Brain microvascular endothelial cell (primary cell): ENCODE measurements at regions not wholly inside any gene's neighbourhood (a gene's known extent, or its start where the extent isn't known, plus 50 kb on each side); places are given as distances from the start of the nearest gene placed in this dataset.

Source experiments
- DNase-seq: peaks from one replicate; pipeline ENCODE4 v3.0.0-alpha.2; 2020
- H3K27ac ChIP-seq: fragments of 250-450 bp; sonication (Bioruptor Pico); 2 replicates; pipeline ENCODE4 v1.5.1; 2020; ENCODE audit warnings: mild to moderate bottlenecking, moderate library complexity
- H3K27me3 ChIP-seq: fragments of 250-450 bp; sonication (Bioruptor Pico); replicated peaks from 2 replicates; pipeline ENCODE4 v1.5.1; 2020; ENCODE audit warnings: mild to moderate bottlenecking
- H3K36me3 ChIP-seq: fragments of 250-450 bp; sonication (Bioruptor Pico); replicated peaks from 2 replicates; pipeline ENCODE4 v1.5.1; 2020; ENCODE audit warnings: mild to moderate bottlenecking
- H3K4me3 ChIP-seq: 2 replicates; pipeline ENCODE4 v1.5.1; 2011; ENCODE audit warnings: low read depth, mild to moderate bottlenecking, control low read depth, low read length, moderate library complexity
- in situ Hi-C: cut with HindIII; loops from 2 replicates; pipeline ENCODE4 v1.10.0; 2017; ENCODE audit warnings: low sequenced_read_pairs, low pct_ligation_motif_present
- TF ChIP-seq, protein P1 (sequence below): IDR thresholded peaks from 2 replicates; pipeline ENCODE4 v1.5.1; 2011; ENCODE audit warnings: low read depth, mild to moderate bottlenecking, moderate library complexity, low read length, control low read depth, inconsistent platforms; ENCODE audit errors: missing control alignments

DNA sequence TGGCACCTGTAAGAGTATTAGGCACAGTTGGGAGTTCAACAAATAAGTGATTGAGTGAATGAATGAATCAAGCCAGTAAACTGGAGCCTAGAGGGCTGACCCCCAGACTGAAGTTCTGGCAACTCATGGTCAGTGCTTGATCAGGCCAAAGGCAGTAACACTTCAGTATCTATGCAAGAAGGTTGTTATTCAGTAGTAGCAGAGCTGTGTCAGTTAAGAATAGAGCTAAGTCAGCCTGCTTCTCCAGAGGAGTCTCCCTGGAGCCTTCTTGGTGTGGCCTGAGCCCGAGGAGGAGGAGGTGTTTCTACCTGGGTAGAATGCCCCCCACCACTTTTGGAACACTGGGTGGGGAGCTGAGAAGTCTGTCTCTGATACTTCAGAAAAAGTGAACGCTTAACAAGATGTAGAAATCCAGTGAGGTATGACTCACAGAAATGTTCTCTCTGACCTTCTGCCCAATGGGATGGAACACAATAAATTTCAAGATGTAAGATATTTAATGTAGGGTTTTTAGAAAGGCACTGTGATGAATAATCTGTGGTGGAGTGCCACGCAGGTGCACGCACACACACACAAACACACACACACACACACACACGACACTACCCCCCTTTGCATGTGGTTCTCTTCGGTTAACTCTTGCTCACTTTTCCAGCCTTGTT, 219.9 kb downstream of the HIPK3 start:
- TF ChIP-seq, protein P1, sequence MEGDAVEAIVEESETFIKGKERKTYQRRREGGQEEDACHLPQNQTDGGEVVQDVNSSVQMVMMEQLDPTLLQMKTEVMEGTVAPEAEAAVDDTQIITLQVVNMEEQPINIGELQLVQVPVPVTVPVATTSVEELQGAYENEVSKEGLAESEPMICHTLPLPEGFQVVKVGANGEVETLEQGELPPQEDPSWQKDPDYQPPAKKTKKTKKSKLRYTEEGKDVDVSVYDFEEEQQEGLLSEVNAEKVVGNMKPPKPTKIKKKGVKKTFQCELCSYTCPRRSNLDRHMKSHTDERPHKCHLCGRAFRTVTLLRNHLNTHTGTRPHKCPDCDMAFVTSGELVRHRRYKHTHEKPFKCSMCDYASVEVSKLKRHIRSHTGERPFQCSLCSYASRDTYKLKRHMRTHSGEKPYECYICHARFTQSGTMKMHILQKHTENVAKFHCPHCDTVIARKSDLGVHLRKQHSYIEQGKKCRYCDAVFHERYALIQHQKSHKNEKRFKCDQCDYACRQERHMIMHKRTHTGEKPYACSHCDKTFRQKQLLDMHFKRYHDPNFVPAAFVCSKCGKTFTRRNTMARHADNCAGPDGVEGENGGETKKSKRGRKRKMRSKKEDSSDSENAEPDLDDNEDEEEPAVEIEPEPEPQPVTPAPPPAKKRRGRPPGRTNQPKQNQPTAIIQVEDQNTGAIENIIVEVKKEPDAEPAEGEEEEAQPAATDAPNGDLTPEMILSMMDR: no peak
- Histone ChIP-seq H3K36me3 (no peaks in the 10 kb centered on the region), H3K27ac (no peak overlapping the region), H3K4me3 (no peak overlapping the region), H3K27me3 (no peaks in the 10 kb centered on the region)
- in situ Hi-C loops: no loop called here
- peak; percentile 23 for DNase-seq

DNA sequence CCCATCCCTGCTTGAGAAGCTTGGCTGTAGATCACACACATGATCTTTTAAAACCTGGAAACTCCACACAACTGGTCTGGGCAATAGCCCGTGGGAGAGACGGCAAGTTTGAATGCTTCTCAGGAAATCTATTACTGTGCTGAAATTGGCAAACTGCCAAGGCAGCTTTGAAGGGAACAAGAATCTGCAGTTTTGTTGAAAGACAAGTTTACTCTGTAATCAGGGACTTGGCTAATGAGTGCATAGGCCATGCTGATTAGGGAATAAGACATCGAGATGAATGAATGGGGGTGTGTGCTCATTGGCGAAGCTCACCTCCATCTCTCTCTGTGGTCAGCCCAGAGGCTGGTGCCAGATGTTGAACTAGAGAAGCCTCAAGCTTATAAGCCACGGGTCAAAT, 218.8 kb downstream of the HIPK3 start:
- in situ Hi-C loops: no loop called here
- TF ChIP-seq, protein P1: no peak
- Histone ChIP-seq H3K27me3 (no peaks in the 10 kb centered on the region), H3K36me3 (no peaks in the 10 kb centered on the region), H3K4me3 (no peak overlapping the region), H3K27ac (no peak overlapping the region)
- peak; percentile 58 for DNase-seq

- TF ChIP-seq, protein P1: no peak
- H3K4me3 ChIP-seq: no peak overlapping the region
- DNase-seq: no peak
- no peak overlapping the region for H3K27ac ChIP-seq
- in situ Hi-C loops: no loop called here
- H3K36me3 ChIP-seq: no peaks in the 10 kb centered on the region
- no peaks in the 10 kb centered on the region for H3K27me3 ChIP-seq
These were observed 217.7 kb downstream of the HIPK3 start for GRCh38 chr11:33474866-33475265.

GRCh38 chr11:33471541-33471940, 214.4 kb downstream of the HIPK3 start:
- Histone ChIP-seq H3K4me3 (no peak overlapping the region), H3K36me3 (no peaks in the 10 kb centered on the region), H3K27ac (no peak overlapping the region), H3K27me3 (no peaks in the 10 kb centered on the region)
- no peak for DNase-seq
- TF ChIP-seq, protein P1: no peak
- in situ Hi-C loops: no loop called here

GRCh38 chr11:33467966-33468365, 210.8 kb downstream of the HIPK3 start:
- in situ Hi-C loops: no loop called here
- DNase-seq: no peak
- Histone ChIP-seq H3K27me3 (no peaks in the 10 kb centered on the region), H3K27ac (no peak overlapping the region), H3K36me3 (no peaks in the 10 kb centered on the region), H3K4me3 (no peak overlapping the region)
- TF ChIP-seq, protein P1: no peak

DNA sequence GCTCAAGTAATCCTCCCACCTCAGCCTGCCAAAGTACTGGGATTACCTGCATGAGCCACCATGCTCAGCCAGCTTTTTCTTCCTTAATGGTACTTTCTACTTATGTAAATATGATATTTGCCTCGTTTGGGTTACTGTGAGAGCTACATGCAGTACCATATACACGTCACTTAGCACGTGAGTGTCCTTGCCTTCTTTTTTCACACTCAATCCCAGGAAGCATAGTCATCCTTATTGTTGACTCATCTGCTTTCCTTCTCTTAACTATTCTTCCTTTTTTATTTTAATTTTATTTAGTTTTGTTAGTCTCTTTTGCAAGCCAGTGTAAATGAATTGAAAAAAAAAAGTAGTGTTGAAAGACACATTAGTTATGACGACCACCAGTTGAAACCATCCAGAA, 205.9 kb downstream of the HIPK3 start:
- DNase-seq: peak; percentile 59
- Histone ChIP-seq H3K36me3 (no peaks in the 10 kb centered on the region), H3K27me3 (no peaks in the 10 kb centered on the region), H3K4me3 (no peak overlapping the region), H3K27ac (peak overlapping the region; percentile 29)
- TF ChIP-seq, protein P1: no peak
- in situ Hi-C loops: no loop called here
